ENCODE measurements at regions not wholly inside any gene's neighbourhood (a gene's known extent, or its start where the extent isn't known, plus 50 kb on each side); places are given as distances from the start of the nearest gene placed in this dataset.

- no peak overlapping the region for H3K27ac ChIP-seq
- TF ChIP-seq CTCF (conservative IDR thresholded peaks at IDR 0.05) = no peak
These were observed 324.6 kb upstream of the TYRP1 start for GRCh38 chr9:12368569-12368968.

- H3K27ac ChIP-seq = no peak overlapping the region
- no peak for TF ChIP-seq CTCF (conservative IDR thresholded peaks at IDR 0.05)
These were observed 301.2 kb upstream of the TYRP1 start for GRCh38 chr9:12391839-12392509.

GRCh38 chr9:12394105-12394504 lies 299.1 kb upstream of the TYRP1 start:
- no peak overlapping the region for H3K27ac ChIP-seq
- no peak for TF ChIP-seq CTCF (conservative IDR thresholded peaks at IDR 0.05)

- no peak overlapping the region for H3K27ac ChIP-seq
- no peak for TF ChIP-seq CTCF (conservative IDR thresholded peaks at IDR 0.05)
These were observed 289.5 kb upstream of the TYRP1 start for GRCh38 chr9:12403721-12404120.

- H3K27ac ChIP-seq = no peak overlapping the region
- TF ChIP-seq CTCF (conservative IDR thresholded peaks at IDR 0.05) = no peak
These were observed 279.2 kb upstream of the TYRP1 start for GRCh38 chr9:12413986-12414385.

- no peak for TF ChIP-seq CTCF (conservative IDR thresholded peaks at IDR 0.05)
These were observed 278.7 kb upstream of the TYRP1 start for GRCh38 chr9:12414514-12414913.

GRCh38 chr9:12415361-12415760 lies 277.8 kb upstream of the TYRP1 start:
- no peak overlapping the region for H3K27ac ChIP-seq
- no peak for TF ChIP-seq CTCF (conservative IDR thresholded peaks at IDR 0.05)

More at GRCh38 chr9:12414514-12414913, 278.7 kb upstream of the TYRP1 start:
- no peak overlapping the region for H3K27ac ChIP-seq

All from VCaP (cell line).